ENCODE measurements at regions not wholly inside any gene's neighbourhood (a gene's known extent, or its start where the extent isn't known, plus 50 kb on each side); places are given as distances from the start of the nearest gene placed in this dataset.
"Not testable (repeated sequence)": the region's sequence is repeated elsewhere in the genome, so short reads cannot be mapped to it uniquely, and the experiment has no call there.

DNA sequence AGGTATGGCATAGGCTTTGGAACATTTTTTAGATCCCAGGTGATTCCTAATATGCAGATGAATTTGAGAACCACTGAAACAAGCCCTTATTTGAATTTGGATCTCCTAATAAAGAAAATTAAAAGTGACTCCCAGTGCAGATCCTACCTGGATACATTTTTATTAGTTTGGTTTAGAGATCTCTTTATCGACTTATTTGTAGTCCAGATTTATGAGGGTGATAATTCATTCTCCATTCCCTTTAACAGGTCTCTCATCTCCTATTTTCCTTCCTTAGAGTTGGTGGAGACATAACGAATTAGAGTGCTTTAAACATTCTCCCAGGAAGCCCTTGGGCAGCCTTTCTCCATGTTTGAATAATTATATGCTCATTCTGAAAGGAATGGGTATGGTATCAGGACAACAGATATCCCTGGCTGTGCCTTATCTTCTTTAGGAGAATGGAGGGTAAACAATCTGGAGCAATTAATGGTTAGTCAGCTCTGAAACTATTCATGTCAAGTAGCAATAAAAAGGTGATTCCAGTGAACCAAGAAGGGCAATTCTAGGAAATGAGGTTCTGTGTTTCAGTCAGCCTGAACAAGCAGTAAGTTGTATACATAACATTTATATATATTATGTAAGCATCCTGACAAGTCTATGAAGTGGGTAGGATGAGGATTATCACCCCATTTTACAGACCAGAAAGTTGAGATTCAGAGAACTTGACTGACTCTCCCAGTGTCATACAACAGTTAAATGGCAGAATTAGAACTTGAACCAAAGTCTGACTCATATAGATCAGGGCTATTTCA, 53.9 kb upstream of the RCE1 start:
- peak; percentile 75 for DNase-seq (ENCODE audit: low read depth)

DNA sequence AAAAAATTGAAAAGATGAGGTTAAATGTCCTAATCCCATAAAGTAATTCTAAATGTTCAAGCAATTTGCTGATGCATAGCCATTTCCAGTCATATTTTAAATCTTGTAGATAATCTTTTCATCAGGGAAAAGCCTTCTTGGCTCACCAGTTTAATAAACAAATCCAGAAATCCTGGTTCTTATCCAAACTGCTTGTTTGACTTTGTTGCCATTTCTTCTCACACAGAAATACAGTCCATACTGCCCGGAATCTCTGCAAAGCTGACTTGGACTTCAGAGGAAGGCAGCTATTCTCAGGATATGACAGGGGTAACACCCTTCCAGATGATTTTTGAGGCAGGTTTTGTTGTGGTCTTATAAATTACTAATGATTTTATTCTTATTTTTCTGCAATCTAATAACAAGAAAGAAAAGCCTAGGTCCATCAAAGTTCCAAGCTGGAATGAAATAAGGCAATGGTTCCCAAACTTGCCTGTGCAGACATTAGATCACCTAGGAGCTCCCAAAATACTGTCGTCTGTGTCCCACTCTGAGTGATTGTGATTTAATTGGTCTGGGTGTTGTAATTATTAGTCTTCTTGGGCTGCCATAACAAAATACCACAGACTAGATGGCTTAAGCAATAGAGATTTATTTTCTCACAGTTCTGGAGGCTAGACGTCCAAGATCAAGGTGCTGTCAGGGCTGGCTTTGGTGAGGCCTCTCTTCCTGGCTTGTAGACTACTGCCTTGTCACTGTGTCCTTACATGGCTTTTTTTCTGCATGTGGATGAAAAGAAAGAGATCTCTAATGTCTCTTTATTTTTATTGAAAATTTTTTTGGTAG, 55.1 kb upstream of the RCE1 start:
- DNase-seq (ENCODE audit: low read depth): no peak

- no peak for DNase-seq (ENCODE audit: low read depth)
Measured at GRCh38 chr11:66784575-66784974, 55.6 kb upstream of the SPTBN2 start.

- no peak for DNase-seq (ENCODE audit: low read depth)
Measured at GRCh38 chr11:66782726-66783125, 53.7 kb upstream of the SPTBN2 start.

- DNase-seq (ENCODE audit: low read depth): not testable (repeated sequence)
Measured at GRCh38 chr11:66779651-66780050, 50.6 kb upstream of the SPTBN2 start.
